ENCODE measurements at regions not wholly inside any gene's neighbourhood (a gene's known extent, or its start where the extent isn't known, plus 50 kb on each side); places are given as distances from the start of the nearest gene placed in this dataset.

DNA sequence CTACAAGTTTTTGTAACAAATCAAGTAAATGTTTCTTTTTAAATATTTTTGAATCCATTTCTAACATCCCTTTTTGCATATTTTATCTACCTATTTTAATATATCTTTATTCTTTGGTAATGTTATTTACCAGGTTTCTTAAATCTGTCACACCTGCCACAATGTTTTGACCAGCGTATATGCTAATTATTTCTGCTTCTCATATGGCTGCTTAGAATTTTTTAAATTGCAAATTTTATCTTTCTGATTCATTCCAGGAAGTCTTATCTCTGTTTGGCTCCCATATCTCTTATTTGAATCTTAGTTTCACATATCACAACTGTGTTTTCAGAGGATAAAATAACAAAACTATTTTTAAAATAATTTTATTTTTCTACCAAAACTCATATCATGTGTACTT, 1411.1 kb downstream of the KCNT2 start:
- Mint-ChIP-seq H3K9me3 (ENCODE audit: unreplicated experiment) (no peaks in the 10 kb centered on the region), H3K27me3 (ENCODE audit: unreplicated experiment) (peaks cover 4% of the 10 kb centered on the region), H3K4me1 (ENCODE audit: low read depth, unreplicated experiment) (no peaks in the 10 kb centered on the region), H3K27ac (ENCODE audit: unreplicated experiment) (no peak overlapping the region), H3K36me3 (ENCODE audit: unreplicated experiment) (no peaks in the 10 kb centered on the region), H3K4me3 (ENCODE audit: unreplicated experiment) (no peak overlapping the region)
- DNase-seq, result no peak
- TF ChIP-seq, protein P1, sequence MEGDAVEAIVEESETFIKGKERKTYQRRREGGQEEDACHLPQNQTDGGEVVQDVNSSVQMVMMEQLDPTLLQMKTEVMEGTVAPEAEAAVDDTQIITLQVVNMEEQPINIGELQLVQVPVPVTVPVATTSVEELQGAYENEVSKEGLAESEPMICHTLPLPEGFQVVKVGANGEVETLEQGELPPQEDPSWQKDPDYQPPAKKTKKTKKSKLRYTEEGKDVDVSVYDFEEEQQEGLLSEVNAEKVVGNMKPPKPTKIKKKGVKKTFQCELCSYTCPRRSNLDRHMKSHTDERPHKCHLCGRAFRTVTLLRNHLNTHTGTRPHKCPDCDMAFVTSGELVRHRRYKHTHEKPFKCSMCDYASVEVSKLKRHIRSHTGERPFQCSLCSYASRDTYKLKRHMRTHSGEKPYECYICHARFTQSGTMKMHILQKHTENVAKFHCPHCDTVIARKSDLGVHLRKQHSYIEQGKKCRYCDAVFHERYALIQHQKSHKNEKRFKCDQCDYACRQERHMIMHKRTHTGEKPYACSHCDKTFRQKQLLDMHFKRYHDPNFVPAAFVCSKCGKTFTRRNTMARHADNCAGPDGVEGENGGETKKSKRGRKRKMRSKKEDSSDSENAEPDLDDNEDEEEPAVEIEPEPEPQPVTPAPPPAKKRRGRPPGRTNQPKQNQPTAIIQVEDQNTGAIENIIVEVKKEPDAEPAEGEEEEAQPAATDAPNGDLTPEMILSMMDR (IDR thresholded peaks at IDR 0.05; ENCODE audit: partially characterized antibody, unreplicated experiment), result no peak

DNA sequence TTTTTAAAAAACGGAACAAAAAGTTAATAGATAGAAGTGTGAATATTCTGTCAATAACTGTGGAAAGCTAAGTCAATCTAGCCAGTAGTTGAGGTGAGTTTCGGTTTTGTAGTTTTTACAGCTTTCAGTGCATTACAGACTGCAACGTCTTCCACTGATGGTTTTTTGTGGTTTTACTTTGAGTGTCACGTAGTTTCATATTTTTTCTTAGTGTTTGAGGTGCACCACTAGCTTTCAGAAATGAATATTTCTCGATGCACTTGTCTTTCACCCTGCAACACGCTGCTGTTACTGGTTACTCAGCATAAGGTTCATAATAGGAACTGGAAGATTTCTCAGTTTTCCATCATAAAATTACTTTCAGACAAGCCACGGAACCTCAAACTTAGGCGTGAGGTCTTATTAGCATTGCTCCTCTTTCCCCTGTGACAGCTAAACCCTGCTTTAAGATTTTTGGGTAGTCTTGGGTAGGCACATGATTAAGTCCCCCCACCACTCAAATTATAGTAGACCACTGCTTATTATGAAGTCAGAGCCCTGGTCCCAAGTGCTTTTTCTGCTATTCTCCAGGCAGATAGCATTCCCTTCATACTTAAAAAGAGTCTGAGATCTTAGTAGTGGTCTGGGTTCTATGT, 1412.7 kb downstream of the KCNT2 start:
- Mint-ChIP-seq H3K27ac (ENCODE audit: unreplicated experiment) (no peak overlapping the region), H3K4me3 (ENCODE audit: unreplicated experiment) (no peak overlapping the region), H3K36me3 (ENCODE audit: unreplicated experiment) (no peaks in the 10 kb centered on the region), H3K27me3 (ENCODE audit: unreplicated experiment) (peaks cover 4% of the 10 kb centered on the region), H3K4me1 (ENCODE audit: low read depth, unreplicated experiment) (peaks cover 4% of the 10 kb centered on the region), H3K9me3 (ENCODE audit: unreplicated experiment) (no peaks in the 10 kb centered on the region)
- no peak for DNase-seq
- TF ChIP-seq, protein P1 (IDR thresholded peaks at IDR 0.05; ENCODE audit: partially characterized antibody, unreplicated experiment), result no peak

DNA sequence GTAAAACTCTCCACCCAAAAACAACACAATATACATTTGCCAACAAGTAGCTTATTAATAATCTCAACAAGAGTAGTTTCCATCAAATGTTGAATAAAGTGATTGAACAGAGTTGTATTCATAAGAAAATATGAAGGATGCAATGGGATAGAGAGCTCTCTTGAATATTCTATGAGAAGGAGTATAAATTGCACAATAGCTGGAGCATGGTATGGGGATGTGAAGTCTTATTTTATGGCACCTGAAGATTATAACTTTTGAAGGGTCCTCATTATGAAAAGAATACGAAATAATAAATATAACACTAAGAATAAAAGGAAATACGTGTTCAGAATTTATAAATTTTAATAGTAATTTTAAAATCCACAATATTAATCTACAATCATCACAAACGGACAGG, 1415.1 kb downstream of the KCNT2 start:
- TF ChIP-seq, protein P1 (IDR thresholded peaks at IDR 0.05; ENCODE audit: partially characterized antibody, unreplicated experiment), result no peak
- H3K27ac Mint-ChIP-seq (ENCODE audit: unreplicated experiment), result no peak overlapping the region
- H3K36me3 Mint-ChIP-seq (ENCODE audit: unreplicated experiment), result no peaks in the 10 kb centered on the region
- peaks cover 4% of the 10 kb centered on the region for H3K27me3 Mint-ChIP-seq (ENCODE audit: unreplicated experiment)
- H3K4me1 Mint-ChIP-seq (ENCODE audit: low read depth, unreplicated experiment), result peaks cover 4% of the 10 kb centered on the region
- H3K9me3 Mint-ChIP-seq (ENCODE audit: unreplicated experiment), result no peaks in the 10 kb centered on the region
- H3K4me3 Mint-ChIP-seq (ENCODE audit: unreplicated experiment), result no peak overlapping the region
- no peak for DNase-seq

DNA sequence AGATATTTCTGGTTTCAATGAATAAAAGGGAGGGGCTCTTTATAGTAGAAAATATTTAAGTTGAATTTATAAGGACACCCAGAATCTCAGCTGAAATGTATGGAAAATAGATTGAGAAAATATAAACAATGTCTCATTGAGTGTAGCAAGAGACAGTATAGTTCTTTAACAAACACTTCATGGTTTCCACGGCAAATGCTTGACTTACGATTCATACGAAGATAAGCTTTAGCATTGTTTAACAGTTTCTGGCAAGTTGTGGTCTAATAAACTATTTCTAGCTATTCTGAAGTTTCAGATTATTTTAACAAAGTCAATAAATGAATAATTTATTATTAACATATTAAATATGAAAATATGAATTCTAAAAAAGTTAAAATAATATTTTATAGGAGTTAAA, 1419.4 kb downstream of the KCNT2 start:
- H3K4me1 Mint-ChIP-seq (ENCODE audit: low read depth, unreplicated experiment), result peaks cover 4% of the 10 kb centered on the region
- no peak for DNase-seq
- no peaks in the 10 kb centered on the region for H3K36me3 Mint-ChIP-seq (ENCODE audit: unreplicated experiment)
- H3K27me3 Mint-ChIP-seq (ENCODE audit: unreplicated experiment), result no peaks in the 10 kb centered on the region
- no peak overlapping the region for H3K27ac Mint-ChIP-seq (ENCODE audit: unreplicated experiment)
- TF ChIP-seq, protein P1 (IDR thresholded peaks at IDR 0.05; ENCODE audit: partially characterized antibody, unreplicated experiment), result no peak
- H3K4me3 Mint-ChIP-seq (ENCODE audit: unreplicated experiment), result no peak overlapping the region
- H3K9me3 Mint-ChIP-seq (ENCODE audit: unreplicated experiment), result no peaks in the 10 kb centered on the region

DNA sequence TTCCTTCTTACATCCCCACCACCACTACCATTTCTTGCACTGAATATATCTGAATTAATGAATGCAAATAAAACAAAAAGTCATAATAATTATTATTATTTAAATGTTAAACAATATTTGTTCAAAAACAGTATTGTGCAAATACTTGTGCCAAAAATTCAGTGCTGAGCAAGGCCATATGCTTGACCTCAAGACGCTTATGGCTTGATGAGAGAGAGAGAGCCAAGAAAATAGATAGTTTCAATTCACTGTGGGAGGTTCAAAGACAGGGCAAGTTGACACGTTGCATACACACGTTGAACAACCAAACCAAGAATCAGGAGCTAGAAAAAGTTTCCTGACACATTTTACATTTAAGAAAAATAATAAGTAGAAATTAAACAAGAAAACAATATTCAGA, 1421.7 kb downstream of the KCNT2 start:
- Mint-ChIP-seq H3K4me1 (ENCODE audit: low read depth, unreplicated experiment) (peaks cover 4% of the 10 kb centered on the region), H3K27me3 (ENCODE audit: unreplicated experiment) (no peaks in the 10 kb centered on the region), H3K9me3 (ENCODE audit: unreplicated experiment) (peaks cover 2% of the 10 kb centered on the region), H3K27ac (ENCODE audit: unreplicated experiment) (no peak overlapping the region), H3K36me3 (ENCODE audit: unreplicated experiment) (no peaks in the 10 kb centered on the region), H3K4me3 (ENCODE audit: unreplicated experiment) (no peak overlapping the region)
- no peak for DNase-seq
- TF ChIP-seq, protein P1 (IDR thresholded peaks at IDR 0.05; ENCODE audit: partially characterized antibody, unreplicated experiment), result no peak
